Pancreas (tissue), 10 donors: ENCODE measurements at regions not wholly inside any gene's neighbourhood (a gene's known extent, or its start where the extent isn't known, plus 50 kb on each side); places are given as distances from the start of the nearest gene placed in this dataset.
"Not testable (repeated sequence)": the region's sequence is repeated elsewhere in the genome, so short reads cannot be mapped to it uniquely, and the experiment has no call there.

ENCODE experiments used
- ATAC-seq, 4 donors: fragments of 200-7000 bp; cut with Tn5 transposase; one replicate each; pipeline versions ENCODE4 v1.8.0 to v1.9.1; 2020; ENCODE audit warnings: mild to moderate bottlenecking in 4 of 4, moderate library complexity in 4 of 4
- DNase-seq, 6 donors: peaks; one replicate each; pipeline ENCODE4 v3.0.0-alpha.2; 2020
- FAIRE-seq: peaks from 2 replicates; lab custom pipeline; 2012; peaks lifted over from hg19 to GRCh38; lab: Jason Lieb, UNC
- H3K27ac ChIP-seq, 4 donors: fragments of 200-600 bp; sonication (generic); 1 replicate in 3 of 4; 2 replicates in 1 of 4; pipeline versions ENCODE4 v1.5.0 to v1.8.0; 2020
- H3K27me3 ChIP-seq, 4 donors: fragments of 200-600 bp; one replicate each; pipeline ENCODE4 v1.8.0; 2021
- H3K36me3 ChIP-seq, 3 donors: fragments of 200-600 bp; sonication (generic) in 1 of 3; one replicate each; pipeline versions ENCODE4 v1.5.0 to v1.8.0; 2020 to 2021
- H3K4me1 ChIP-seq, 3 donors: fragments of 200-600 bp; one replicate each; pipeline ENCODE4 v1.8.0; 2021
- H3K4me3 ChIP-seq, 4 donors: fragments of 200-600 bp; sonication (generic) in 2 of 4; one replicate each; pipeline versions ENCODE4 v1.5.0 to v1.8.0; 2020 to 2021
- H3K9me3 ChIP-seq, 4 donors: fragments of 200-600 bp; one replicate each; pipeline ENCODE4 v1.8.0; 2021
- WGBS, 2 donors: extraction: QIAGEN DNeasy Blood & Tissue Kit; methylation state at CpG; one replicate each; pipeline ENCODE4 v1.1.7; 2013; 5-methylcytosine and 5-hydroxymethylcytosine counted together
- intact Hi-C, 3 donors: fragments of 100-400 bp; cut with DNase I; formaldehyde crosslinking; loops; one replicate each; pipeline versions ENCODE4 v1.11.1 to v1.14.2; 2022
- TF ChIP-seq, protein P1 (sequence below), 4 donors: fragments of 200-600 bp; sonication (generic) in 3 of 4; IDR thresholded peaks; one replicate each; pipeline versions ENCODE4 v1.5.0 to v1.8.0; 2021; ENCODE audit warnings: antibody characterized with exemption in 4 of 4
- donor health status: healthy with polysubstance abuse.
- donor health status: DM: no; HTN: no; CAD: no; lungs with moderate emphysema.
- donor health status: DM: no; HTN: no; CAD: no.
- donor health status: control.
- donor health status: control.
- donor health status: Bipolar disorder and iron deficiency.
- donor health status: DM: yes; HTN: yes; CAD: no.
- donor health status: DM: no; HTN: no; CAD: no.
- donor health status: DM: no; HTN: no; CAD: no.
- donor health status: DM: yes; HTN: yes; CAD: no.

DNA sequence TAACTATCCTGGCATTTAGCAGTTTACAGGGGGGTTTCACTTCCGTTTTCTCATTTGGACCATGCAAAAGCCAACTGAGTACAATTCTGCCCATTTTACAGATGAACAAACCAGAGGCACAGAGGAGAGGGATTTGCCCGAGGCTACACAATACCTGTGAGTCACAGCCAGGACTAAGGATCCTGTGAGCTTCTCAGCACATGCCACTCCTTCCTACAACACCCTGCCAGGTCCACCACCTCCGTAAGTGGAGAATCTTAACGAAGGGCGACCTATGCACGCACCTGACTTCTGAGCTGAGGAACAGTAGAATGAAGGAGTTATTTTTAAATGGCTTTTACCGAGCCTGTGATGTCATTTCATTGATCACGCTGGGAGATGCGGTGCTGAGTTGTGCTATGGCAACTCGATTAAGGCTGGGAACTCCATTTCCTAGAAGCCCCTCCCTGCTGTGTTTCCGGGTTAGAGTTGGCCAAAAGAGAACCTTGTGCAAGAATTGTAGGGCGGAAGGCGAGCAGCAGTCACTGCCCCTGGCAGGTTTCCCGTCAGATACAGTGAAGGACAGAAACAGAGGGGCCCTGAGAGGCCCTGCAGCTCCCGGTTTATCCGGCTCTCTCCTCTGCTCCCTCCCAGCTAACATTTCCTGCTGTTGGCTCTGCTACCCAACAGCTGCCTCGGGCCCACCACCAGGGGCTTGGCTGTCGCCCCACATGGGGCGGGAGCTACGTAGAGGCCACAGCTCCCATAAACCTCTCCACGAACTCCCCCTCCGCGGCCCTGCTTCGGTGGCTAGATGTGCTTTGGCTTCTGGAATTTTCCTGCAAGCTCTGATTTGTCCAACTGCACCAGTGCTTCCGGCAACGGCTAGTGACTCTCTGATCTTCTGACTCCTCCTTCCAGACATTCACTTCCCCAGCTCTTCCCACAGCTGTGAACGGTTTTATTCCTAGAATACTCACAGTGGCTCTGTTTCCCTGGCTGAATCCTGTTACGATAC is 75.1 kb upstream of the USP9X start:
- 4 to 22% methylated on average over 28 of the region's 28 CpGs for WGBS, 2 donors
- TF ChIP-seq, protein P1, sequence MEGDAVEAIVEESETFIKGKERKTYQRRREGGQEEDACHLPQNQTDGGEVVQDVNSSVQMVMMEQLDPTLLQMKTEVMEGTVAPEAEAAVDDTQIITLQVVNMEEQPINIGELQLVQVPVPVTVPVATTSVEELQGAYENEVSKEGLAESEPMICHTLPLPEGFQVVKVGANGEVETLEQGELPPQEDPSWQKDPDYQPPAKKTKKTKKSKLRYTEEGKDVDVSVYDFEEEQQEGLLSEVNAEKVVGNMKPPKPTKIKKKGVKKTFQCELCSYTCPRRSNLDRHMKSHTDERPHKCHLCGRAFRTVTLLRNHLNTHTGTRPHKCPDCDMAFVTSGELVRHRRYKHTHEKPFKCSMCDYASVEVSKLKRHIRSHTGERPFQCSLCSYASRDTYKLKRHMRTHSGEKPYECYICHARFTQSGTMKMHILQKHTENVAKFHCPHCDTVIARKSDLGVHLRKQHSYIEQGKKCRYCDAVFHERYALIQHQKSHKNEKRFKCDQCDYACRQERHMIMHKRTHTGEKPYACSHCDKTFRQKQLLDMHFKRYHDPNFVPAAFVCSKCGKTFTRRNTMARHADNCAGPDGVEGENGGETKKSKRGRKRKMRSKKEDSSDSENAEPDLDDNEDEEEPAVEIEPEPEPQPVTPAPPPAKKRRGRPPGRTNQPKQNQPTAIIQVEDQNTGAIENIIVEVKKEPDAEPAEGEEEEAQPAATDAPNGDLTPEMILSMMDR (IDR thresholded peaks at IDR 0.05): no peak
- H3K4me3 ChIP-seq: peak overlapping the region in 2 of 4 donors; percentile 8 to 28

DNA sequence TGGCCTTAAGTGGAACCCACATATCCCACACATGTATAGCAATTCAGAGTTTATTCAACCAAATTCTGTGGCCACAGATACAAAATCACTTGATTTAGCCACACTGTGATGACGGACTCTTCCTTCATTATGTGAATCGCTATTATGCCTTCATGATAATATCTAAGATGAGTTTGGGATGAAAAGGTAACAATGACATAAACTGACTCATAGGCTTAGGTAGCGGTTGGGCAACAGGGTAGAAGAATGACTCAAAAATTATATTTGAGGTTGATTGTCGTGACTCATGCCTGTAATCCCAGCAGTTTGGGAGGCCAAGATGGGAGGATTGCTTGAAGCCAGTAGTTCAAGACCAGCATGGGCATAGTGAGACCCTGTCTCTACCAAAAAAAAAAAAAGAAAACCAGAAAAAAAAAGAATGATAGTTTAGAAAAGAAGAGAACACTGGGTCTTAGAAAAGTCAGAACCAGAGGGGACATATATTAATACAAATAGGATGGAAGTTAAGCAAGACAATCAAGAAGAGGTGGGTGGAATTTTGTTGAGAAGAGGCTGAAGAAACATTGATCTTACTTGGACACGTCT is 70.4 kb upstream of the USP9X start:
- 83% methylated on average over 5 of the region's 5 CpGs for WGBS, 2 donors
- intact Hi-C loops: no loop called here
- FAIRE-seq (no peak), ATAC-seq (no peak), DNase-seq (no peak)
- H3K36me3 ChIP-seq: no peaks in the 10 kb centered on the region
- H3K27ac ChIP-seq: no peak overlapping the region
- TF ChIP-seq, protein P1 (IDR thresholded peaks at IDR 0.05): no peak
- peaks cover 0 to 6% (median 0%) of the 10 kb centered on the region in 3 donors for H3K4me1 ChIP-seq
- H3K9me3 ChIP-seq: no peaks in the 10 kb centered on the region
- H3K27me3 ChIP-seq: peaks cover 0 to 8% (median 0%) of the 10 kb centered on the region in 4 donors
- H3K4me3 ChIP-seq: no peak overlapping the region

More for the DNA sequence above, 75.1 kb upstream of the USP9X start:
- no peaks in the 10 kb centered on the region for H3K36me3 ChIP-seq
- no peaks in the 10 kb centered on the region for H3K27me3 ChIP-seq
- intact Hi-C loops: no loop called here
- FAIRE-seq: peak; percentile 43
- DNase-seq: peak; percentile 67 to 87 (median 84)
- peaks cover 0 to 6% (median 0%) of the 10 kb centered on the region in 3 donors for H3K4me1 ChIP-seq
- peak overlapping the region; percentile 64 to 91 (median 82) for H3K27ac ChIP-seq
- H3K9me3 ChIP-seq: no peaks in the 10 kb centered on the region
- ATAC-seq: peak; percentile 91 to 97 (median 94)

DNA sequence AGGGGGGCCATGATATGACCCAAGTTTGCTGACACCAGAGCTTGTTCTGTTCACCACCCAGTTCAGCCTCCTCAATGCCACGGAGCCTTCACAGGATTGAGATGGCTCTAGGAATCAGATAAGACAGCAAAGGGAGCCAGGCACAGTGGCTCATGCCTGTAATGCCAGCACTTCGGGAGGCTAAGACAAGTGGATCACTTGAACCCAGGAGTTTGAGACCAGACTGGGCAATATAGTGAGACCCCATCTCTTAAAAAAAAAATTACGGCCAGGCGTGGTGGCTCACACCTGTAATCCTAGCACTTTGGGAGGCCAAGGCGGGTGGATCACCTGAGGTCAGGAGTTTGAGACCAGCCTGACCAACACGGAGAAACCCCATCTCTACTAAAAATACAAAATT is 67.5 kb upstream of the USP9X start:
- intact Hi-C loops, H3K4me3 ChIP-seq, ATAC-seq, H3K4me1 ChIP-seq, H3K9me3 ChIP-seq, H3K27ac ChIP-seq, FAIRE-seq, DNase-seq, H3K36me3 ChIP-seq: not testable (repeated sequence)
- peaks cover 0 to 14% (median 0%) of the 10 kb centered on the region in 4 donors for H3K27me3 ChIP-seq
- 92 to 93% methylated on average over 6 of the region's 6 CpGs for WGBS, 2 donors

DNA sequence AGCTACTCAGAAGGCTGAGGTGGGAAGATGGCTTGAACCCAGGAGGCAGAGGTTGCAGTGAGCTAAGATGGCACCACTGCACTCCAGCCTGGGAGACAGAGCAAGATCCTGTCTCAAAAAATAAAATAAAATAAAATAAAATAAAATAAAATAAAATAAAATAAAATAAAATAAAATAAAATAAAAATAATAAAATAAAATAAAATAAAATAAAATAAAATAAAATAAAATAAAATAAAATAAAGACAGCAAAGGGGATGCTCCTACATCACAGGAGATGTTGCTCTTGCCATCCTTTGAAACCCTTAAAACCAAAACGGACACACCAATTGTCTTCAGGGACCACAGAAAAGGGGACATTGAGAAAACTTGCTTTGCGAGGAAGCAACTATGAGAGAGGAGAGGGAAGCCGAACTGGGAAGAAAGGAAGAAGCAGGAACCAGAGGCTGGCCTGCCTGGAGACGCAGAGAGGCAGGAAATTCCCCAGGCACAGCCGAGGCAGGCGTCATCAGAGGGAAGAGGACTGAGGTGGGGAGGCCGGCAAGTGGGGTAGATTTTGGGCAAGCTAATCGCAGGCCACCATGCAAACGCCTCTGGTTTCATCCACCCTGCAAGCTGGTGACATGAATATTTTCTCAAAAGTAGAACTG is 66.7 kb upstream of the USP9X start:
- H3K4me3 ChIP-seq, intact Hi-C loops, DNase-seq, H3K9me3 ChIP-seq, ATAC-seq, H3K4me1 ChIP-seq, H3K36me3 ChIP-seq, H3K27ac ChIP-seq, FAIRE-seq: not testable (repeated sequence)
- 68 to 81% methylated on average over 9 of the region's 9 CpGs for WGBS, 2 donors
- H3K27me3 ChIP-seq: peaks cover 0 to 14% (median 0%) of the 10 kb centered on the region in 4 donors

DNA sequence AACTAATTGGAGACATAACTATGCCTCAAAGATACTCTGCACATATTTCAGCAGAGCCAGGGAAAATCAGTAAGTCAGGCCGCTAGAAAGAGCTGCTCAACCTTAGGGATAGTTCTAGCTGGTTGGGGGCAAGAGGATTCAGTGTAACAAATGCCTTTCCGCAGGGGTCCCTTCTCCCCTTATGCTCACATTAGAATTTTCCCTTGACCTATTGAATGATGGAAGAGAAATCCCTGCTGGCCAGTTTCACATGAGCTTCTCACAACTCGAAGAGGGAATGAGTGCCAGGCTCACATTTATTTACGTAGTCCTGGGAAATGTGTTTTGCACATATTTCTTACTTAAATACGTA is 66.2 kb upstream of the USP9X start:
- DNase-seq (no peak), ATAC-seq (no peak), FAIRE-seq (no peak)
- H3K36me3 ChIP-seq: no peaks in the 10 kb centered on the region
- intact Hi-C loops: no loop called here
- H3K27ac ChIP-seq: no peak overlapping the region
- 57 to 85% methylated on average over 5 of the region's 5 CpGs for WGBS, 2 donors
- no peak overlapping the region for H3K4me3 ChIP-seq
- H3K4me1 ChIP-seq: no peaks in the 10 kb centered on the region
- H3K9me3 ChIP-seq: no peaks in the 10 kb centered on the region
- H3K27me3 ChIP-seq: peaks cover 0 to 14% (median 0%) of the 10 kb centered on the region in 4 donors
- TF ChIP-seq, protein P1 (IDR thresholded peaks at IDR 0.05): no peak
